Kidney (tissue), 13 donors: ENCODE measurements at regions not wholly inside any gene's neighbourhood (a gene's known extent, or its start where the extent isn't known, plus 50 kb on each side); places are given as distances from the start of the nearest gene placed in this dataset.

Experiments
- DNase-seq, 5 donors: peaks; one replicate each; pipeline ENCODE4 v3.0.0-alpha.2; 2013 to 2020
- FAIRE-seq: peaks from 2 replicates; lab custom pipeline; 2012; peaks lifted over from hg19 to GRCh38; lab: Jason Lieb, UNC
- H3K27ac ChIP-seq, 2 donors: one replicate each; pipeline ENCODE4 v1.7.0; 2013; ENCODE audit warnings: low read depth in 2 of 2, low read length in 2 of 2, inconsistent platforms in 1 of 2
- H3K27me3 ChIP-seq: one replicate; pipeline ENCODE4 v1.7.1; 2013; ENCODE audit warnings: low read length, inconsistent platforms; ENCODE audit not compliant: control insufficient read depth, insufficient read depth
- H3K36me3 ChIP-seq, 3 donors: one replicate each; pipeline versions ENCODE4 v1.7.0 to v1.7.1; 2013; ENCODE audit warnings: low read length in 3 of 3, control low read depth in 1 of 3, inconsistent platforms in 1 of 3; ENCODE audit not compliant: insufficient read depth in 3 of 3, control insufficient read depth in 2 of 3
- H3K4me1 ChIP-seq, 3 donors: one replicate each; pipeline versions ENCODE4 v1.7.0 to v1.7.1; 2013; ENCODE audit warnings: low read length in 3 of 3, inconsistent platforms in 1 of 3, low read depth in 1 of 3; ENCODE audit not compliant: control insufficient read depth in 2 of 3, insufficient read depth in 2 of 3
- H3K4me3 ChIP-seq, 3 donors: one replicate each; pipeline versions ENCODE4 v1.7.0 to v1.8.1; 2013; ENCODE audit warnings: low read length in 3 of 3, control low read depth in 1 of 3, inconsistent platforms in 1 of 3
- H3K9ac ChIP-seq, 3 donors: one replicate each; pipeline versions ENCODE4 v1.7.0 to v1.7.1; 2013; ENCODE audit warnings: low read length in 3 of 3, control low read depth in 1 of 3, inconsistent platforms in 1 of 3
- H3K9me3 ChIP-seq, 3 donors: one replicate each; pipeline versions ENCODE4 v1.7.0 to v1.7.1; 2013; ENCODE audit warnings: low read length in 3 of 3, control low read depth in 1 of 3, inconsistent platforms in 1 of 3; ENCODE audit not compliant: control insufficient read depth in 2 of 3, insufficient read depth in 1 of 3
- CTCF ChIP-seq: IDR thresholded peaks from 3 replicates; pipeline ENCODE4 v1.5.1; 2012; ENCODE audit warnings: mild to moderate bottlenecking, moderate library complexity, borderline replicate concordance; ENCODE audit not compliant: insufficient read depth; ENCODE audit errors: extremely low read depth
- intact Hi-C: fragments of 100-400 bp; cut with DNase I; formaldehyde crosslinking; loops from one replicate; pipeline ENCODE4 v1.11.1; 2022
- donor health status: control.
- donor health status: control.
- donor health status: control.
- donor health status: control.
- donor health status: control.
- donor health status: DM: yes; HTN: yes; CAD: no.
- donor health status: Normal renal cell carcinoma (clear cell type).

GRCh38 chr5:172556262-172556661 is 84.8 kb upstream of the NEURL1B start:
- Histone ChIP-seq H3K27me3 (no peaks in the 10 kb centered on the region), H3K4me1 (peaks cover 0 to 9% (median 6%) of the 10 kb centered on the region in 3 donors), H3K9ac (no peak overlapping the region), H3K27ac (no peak overlapping the region), H3K9me3 (no peaks in the 10 kb centered on the region), H3K36me3 (no peaks in the 10 kb centered on the region), H3K4me3 (no peak overlapping the region)
- intact Hi-C loops: no loop called here
- TF ChIP-seq CTCF: no peak
- DNase-seq: no peak
- FAIRE-seq: no peak

GRCh38 chr5:172554562-172554961 is 86.5 kb upstream of the NEURL1B start:
- Histone ChIP-seq H3K4me3 (no peak overlapping the region), H3K9ac (no peak overlapping the region), H3K27me3 (no peaks in the 10 kb centered on the region), H3K36me3 (no peaks in the 10 kb centered on the region), H3K4me1 (peaks cover 0 to 12% (median 6%) of the 10 kb centered on the region in 3 donors), H3K9me3 (no peaks in the 10 kb centered on the region), H3K27ac (no peak overlapping the region)
- FAIRE-seq: no peak
- no peak for DNase-seq
- intact Hi-C loops: no loop called here
- TF ChIP-seq CTCF: no peak

GRCh38 chr5:172553903-172554302 is 87.2 kb upstream of the NEURL1B start:
- Histone ChIP-seq H3K9me3 (no peaks in the 10 kb centered on the region), H3K36me3 (no peaks in the 10 kb centered on the region), H3K27me3 (no peaks in the 10 kb centered on the region), H3K4me1 (peaks cover 0 to 12% (median 6%) of the 10 kb centered on the region in 3 donors), H3K27ac (no peak overlapping the region), H3K9ac (no peak overlapping the region), H3K4me3 (no peak overlapping the region)
- intact Hi-C loops: no loop called here
- FAIRE-seq (no peak), DNase-seq (peak in 1 of 5 donors; percentile 22)
- TF ChIP-seq CTCF: no peak

GRCh38 chr5:172553167-172553566 is 87.9 kb upstream of the NEURL1B start:
- H3K4me3 ChIP-seq: no peak overlapping the region
- FAIRE-seq: no peak
- H3K9me3 ChIP-seq: no peaks in the 10 kb centered on the region
- no peak for DNase-seq
- H3K9ac ChIP-seq: no peak overlapping the region
- intact Hi-C loops: no loop called here
- peaks cover 0 to 8% (median 6%) of the 10 kb centered on the region in 3 donors for H3K4me1 ChIP-seq
- no peaks in the 10 kb centered on the region for H3K36me3 ChIP-seq
- TF ChIP-seq CTCF: no peak
- H3K27me3 ChIP-seq: no peaks in the 10 kb centered on the region
- no peak overlapping the region for H3K27ac ChIP-seq
